Prostate gland (tissue), 2 donors: ENCODE measurements at regions not wholly inside any gene's neighbourhood (a gene's known extent, or its start where the extent isn't known, plus 50 kb on each side); places are given as distances from the start of the nearest gene placed in this dataset.
"Not testable (repeated sequence)": the region's sequence is repeated elsewhere in the genome, so short reads cannot be mapped to it uniquely, and the experiment has no call there.

Experiments
- DNase-seq: peaks from one replicate; pipeline ENCODE4 v3.0.0-alpha.2; 2019; ENCODE audit warnings: low spot score
- H3K27ac ChIP-seq, 2 donors: fragments of 200-600 bp; sonication (generic); 2 replicates each; pipeline ENCODE4 v1.5.1; 2017 to 2019
- H3K27me3 ChIP-seq: fragments of 200-600 bp; sonication (generic); replicated peaks from 2 replicates; pipeline ENCODE4 v1.5.1; 2019; ENCODE audit not compliant: insufficient read depth
- H3K36me3 ChIP-seq, 2 donors: fragments of 200-600 bp; sonication (generic); 1 replicate in 1 of 2; 2 replicates in 1 of 2; pipeline versions ENCODE4 v1.5.1 to v1.8.1; 2017 to 2019
- H3K4me1 ChIP-seq: fragments of 200-600 bp; sonication (generic); replicated peaks from 2 replicates; pipeline ENCODE4 v1.5.1; 2019
- H3K4me3 ChIP-seq, 2 donors: fragments of 200-600 bp; sonication (generic); 2 replicates each; pipeline ENCODE4 v1.5.1; 2017 to 2019
- H3K9me3 ChIP-seq: fragments of 200-600 bp; sonication (generic); 2 replicates; pipeline ENCODE4 v1.5.1; 2017
- POLR2A ChIP-seq: fragments of 450-650 bp; IDR thresholded peaks from one replicate; pipeline ENCODE4 v1.6.1; 2016; ENCODE audit warnings: antibody characterized with exemption, mild to moderate bottlenecking
- POLR2AphosphoS5 ChIP-seq: sonication (generic); formaldehyde crosslinking; IDR thresholded peaks from one replicate; pipeline ENCODE4 v1.6.1; 2017; ENCODE audit warnings: antibody characterized with exemption
- WGBS: methylation state at CpG from one replicate; pipeline ENCODE4 v1.1.5; 2018; 5-methylcytosine and 5-hydroxymethylcytosine counted together
- intact Hi-C: fragments of 100-400 bp; cut with DNase I; formaldehyde crosslinking; loops from one replicate; pipeline ENCODE4 v1.14.2; 2022
- TF ChIP-seq, protein P1 (sequence below), 4 experiments: fragments of 200-600 bp in 2 of 4; fragments of 450-650 bp in 2 of 4; sonication (generic) in 2 of 4; IDR thresholded peaks; 1 replicate in 3 of 4; 2 replicates in 1 of 4; pipeline ENCODE4 v1.5.1; 2016 to 2019; ENCODE audit warnings: antibody characterized with exemption in 4 of 4, mild to moderate bottlenecking in 2 of 4, moderate library complexity in 2 of 4

DNA sequence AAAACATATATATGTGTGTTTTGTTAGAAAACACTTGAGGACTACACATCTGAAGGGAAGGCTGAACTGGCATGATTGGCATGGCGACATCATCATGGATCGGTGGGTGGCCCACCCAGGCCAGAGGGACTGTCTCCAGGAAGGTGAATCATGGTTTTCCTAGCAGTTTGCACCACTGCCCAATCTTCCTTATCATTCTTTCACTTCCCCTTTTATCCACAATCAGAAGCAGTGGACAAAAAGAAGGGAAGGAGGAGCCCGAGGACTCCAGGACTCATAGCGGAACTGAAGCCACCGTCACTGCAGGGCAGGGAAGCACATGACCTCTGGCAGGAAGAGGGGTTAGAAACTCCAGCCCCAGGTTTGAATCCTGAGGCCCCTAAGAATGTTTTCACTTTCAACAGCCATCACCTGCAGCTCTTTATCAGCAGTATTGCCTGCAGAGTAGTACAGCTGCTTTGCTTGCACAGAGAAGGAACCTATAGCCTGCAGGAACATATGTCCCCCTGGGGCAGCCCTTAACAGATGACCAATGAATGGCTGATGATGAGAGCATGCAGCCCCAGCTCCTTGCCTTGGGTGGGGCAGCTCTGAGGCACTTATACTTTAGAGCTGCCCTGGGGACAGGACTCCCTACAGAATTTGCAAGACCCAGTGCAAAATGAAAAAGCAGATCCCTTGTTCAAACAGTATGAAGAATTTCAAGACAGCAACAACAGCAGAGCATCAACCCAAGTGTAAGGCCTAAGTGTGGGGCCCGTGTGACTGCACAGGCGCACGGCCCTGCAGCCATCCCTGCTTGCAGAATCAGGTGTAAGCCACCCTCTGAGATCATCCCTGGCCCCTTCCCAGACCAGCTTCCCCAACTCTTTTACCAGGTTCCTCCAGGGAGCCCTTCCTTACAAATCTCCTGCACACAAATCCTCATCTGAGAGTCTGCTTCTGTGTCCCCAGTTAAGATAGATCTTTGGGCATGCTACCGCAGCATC, 241.8 kb upstream of the IRF2BP2 start:
- Histone ChIP-seq H3K36me3 (no peaks in the 10 kb centered on the region), H3K27ac (no peak overlapping the region), H3K4me1 (no peaks in the 10 kb centered on the region), H3K9me3 (no peaks in the 10 kb centered on the region), H3K4me3 (no peak overlapping the region), H3K27me3 (no peaks in the 10 kb centered on the region)
- TF ChIP-seq POLR2AphosphoS5 (no peak), POLR2A (no peak)
- TF ChIP-seq, protein P1, sequence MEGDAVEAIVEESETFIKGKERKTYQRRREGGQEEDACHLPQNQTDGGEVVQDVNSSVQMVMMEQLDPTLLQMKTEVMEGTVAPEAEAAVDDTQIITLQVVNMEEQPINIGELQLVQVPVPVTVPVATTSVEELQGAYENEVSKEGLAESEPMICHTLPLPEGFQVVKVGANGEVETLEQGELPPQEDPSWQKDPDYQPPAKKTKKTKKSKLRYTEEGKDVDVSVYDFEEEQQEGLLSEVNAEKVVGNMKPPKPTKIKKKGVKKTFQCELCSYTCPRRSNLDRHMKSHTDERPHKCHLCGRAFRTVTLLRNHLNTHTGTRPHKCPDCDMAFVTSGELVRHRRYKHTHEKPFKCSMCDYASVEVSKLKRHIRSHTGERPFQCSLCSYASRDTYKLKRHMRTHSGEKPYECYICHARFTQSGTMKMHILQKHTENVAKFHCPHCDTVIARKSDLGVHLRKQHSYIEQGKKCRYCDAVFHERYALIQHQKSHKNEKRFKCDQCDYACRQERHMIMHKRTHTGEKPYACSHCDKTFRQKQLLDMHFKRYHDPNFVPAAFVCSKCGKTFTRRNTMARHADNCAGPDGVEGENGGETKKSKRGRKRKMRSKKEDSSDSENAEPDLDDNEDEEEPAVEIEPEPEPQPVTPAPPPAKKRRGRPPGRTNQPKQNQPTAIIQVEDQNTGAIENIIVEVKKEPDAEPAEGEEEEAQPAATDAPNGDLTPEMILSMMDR (IDR thresholded peaks at IDR 0.05): no peak
- intact Hi-C loops: no loop called here
- DNase-seq: no peak
- WGBS: 86% methylated on average over 9 of the region's 9 CpGs

DNA sequence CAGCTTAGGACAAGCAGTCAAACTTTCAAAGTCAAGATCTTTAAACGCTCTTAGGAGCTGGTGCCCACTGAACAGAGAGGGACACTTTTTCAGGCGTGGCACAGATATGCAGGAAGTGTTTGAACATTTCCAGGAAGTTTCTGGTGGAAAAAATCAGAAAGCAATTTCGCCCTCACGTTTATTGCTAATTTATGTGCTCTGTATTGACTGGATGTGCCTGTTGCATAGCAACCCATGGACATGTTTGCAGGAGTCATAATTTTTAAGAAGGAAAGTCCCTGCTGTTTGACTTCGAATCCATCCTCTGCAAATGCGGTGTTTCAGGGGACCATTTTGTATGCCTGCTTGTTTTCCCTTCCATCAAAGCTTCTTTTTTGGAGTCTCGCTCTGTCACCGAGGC, 239.9 kb upstream of the IRF2BP2 start:
- Histone ChIP-seq H3K4me3 (no peak overlapping the region), H3K4me1 (no peaks in the 10 kb centered on the region), H3K27ac (no peak overlapping the region), H3K27me3 (no peaks in the 10 kb centered on the region), H3K9me3 (no peaks in the 10 kb centered on the region), H3K36me3 (no peaks in the 10 kb centered on the region)
- DNase-seq: no peak
- TF ChIP-seq POLR2AphosphoS5 (no peak), POLR2A (no peak)
- TF ChIP-seq, protein P1 (IDR thresholded peaks at IDR 0.05): no peak
- intact Hi-C loops: no loop called here
- 80% methylated on average over 8 of the region's 8 CpGs for WGBS

DNA sequence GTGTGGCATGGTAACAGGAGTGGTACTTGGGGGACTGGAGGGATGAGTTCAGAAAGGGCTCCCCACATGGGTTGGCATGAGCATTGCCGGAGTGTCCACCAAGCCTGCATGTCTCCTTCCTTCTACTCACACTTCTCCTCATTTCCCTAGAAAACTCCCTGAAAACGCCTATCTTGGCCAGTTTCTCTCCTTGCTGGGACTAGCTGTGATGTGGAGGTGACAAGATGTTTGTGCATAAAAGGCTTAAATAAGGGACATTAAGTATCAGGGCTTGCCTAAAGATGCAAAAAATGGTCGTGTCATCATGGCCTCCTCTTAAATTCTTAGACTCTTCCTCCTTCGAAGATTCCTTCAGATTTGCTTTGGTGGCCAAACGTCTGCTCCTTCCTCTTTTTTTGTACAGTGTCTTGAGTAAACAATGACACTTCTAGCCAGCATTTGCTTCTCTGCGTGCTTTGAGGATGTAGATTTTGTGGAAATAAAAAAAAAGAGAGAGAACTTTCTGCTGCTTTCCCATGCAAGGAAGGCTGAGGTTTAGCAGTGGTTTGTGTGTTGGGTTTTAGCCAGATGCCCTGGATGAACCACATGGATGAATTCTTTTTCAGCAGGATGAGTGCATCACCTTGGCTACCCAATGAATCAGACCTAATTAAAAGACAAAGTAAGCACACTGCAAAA, 239.1 kb upstream of the IRF2BP2 start:
- Histone ChIP-seq H3K27me3 (no peaks in the 10 kb centered on the region), H3K36me3 (no peaks in the 10 kb centered on the region), H3K27ac (no peak overlapping the region), H3K4me3 (no peak overlapping the region), H3K4me1 (no peaks in the 10 kb centered on the region), H3K9me3 (no peaks in the 10 kb centered on the region)
- intact Hi-C loops: no loop called here
- TF ChIP-seq, protein P1 (IDR thresholded peaks at IDR 0.05): no peak
- TF ChIP-seq POLR2AphosphoS5: no peak
- no peak for TF ChIP-seq POLR2A
- no peak for DNase-seq
- WGBS: 47% methylated on average over 6 of the region's 6 CpGs

DNA sequence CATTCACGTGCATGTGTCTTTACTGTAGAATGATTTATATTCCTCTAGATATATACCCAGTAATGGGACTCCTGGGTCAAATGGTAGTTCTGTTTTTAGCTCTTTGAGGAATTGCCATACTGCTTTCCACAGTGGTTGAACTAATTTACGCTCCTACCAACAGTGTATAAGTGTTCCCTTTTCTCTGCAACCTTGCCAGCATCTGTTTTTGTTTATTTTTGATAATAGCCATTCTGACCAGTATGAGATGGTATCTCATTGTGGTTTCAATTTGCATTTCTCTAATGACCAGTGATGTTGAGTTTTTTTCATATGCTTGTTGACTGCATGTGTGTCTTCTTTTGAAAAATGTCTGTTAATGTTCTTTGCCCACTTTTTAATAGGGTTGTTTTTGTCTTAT, 236.8 kb upstream of the IRF2BP2 start:
- H3K36me3 ChIP-seq, H3K4me1 ChIP-seq, H3K27ac ChIP-seq, H3K9me3 ChIP-seq, H3K4me3 ChIP-seq, DNase-seq, H3K27me3 ChIP-seq, intact Hi-C loops: not testable (repeated sequence)
- WGBS: 94% methylated on average over 2 of the region's 2 CpGs

DNA sequence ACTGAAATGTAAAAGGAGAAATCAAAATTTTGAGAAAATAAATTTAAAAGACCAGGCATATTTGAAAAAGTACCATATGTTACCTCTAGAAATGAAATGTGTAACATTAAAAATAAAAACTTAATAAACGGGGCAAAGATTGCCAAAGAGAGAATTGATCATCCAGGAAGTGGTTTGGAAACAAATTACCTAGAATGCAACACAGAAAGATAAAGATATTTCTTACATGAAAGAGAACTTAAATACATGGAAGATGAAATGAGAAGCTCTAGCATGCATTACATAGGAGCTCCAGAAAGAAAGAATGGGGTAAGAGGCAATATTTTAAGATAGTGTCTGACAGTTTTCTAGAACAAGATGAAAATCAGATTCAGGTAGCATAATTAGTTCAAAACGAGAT, 235.9 kb upstream of the IRF2BP2 start:
- Histone ChIP-seq H3K4me3 (no peak overlapping the region), H3K4me1 (no peaks in the 10 kb centered on the region), H3K9me3 (no peaks in the 10 kb centered on the region), H3K27ac (no peak overlapping the region), H3K27me3 (no peaks in the 10 kb centered on the region), H3K36me3 (no peaks in the 10 kb centered on the region)
- TF ChIP-seq, protein P1 (IDR thresholded peaks at IDR 0.05): no peak
- no peak for TF ChIP-seq POLR2AphosphoS5
- DNase-seq: no peak
- intact Hi-C loops: no loop called here
- 92% methylated on average over 2 of the region's 2 CpGs for WGBS
